Dedifferentiated amniotic fluid mesenchymal stem cell (primary cell): ENCODE measurements at regions not wholly inside any gene's neighbourhood (a gene's known extent, or its start where the extent isn't known, plus 50 kb on each side); places are given as distances from the start of the nearest gene placed in this dataset.

Experiments used
- DNase-seq: peaks from one replicate; pipeline ENCODE4 v3.0.0-alpha.2; 2016; ENCODE audit errors: extremely low spot score

GRCh38 chr3:193754719-193755118 lies 161.7 kb downstream of the OPA1 start:
- DNase-seq = no peak

GRCh38 chr3:193756536-193756935 lies 163.5 kb downstream of the OPA1 start:
- no peak for DNase-seq

GRCh38 chr3:193757457-193757856 lies 164.4 kb downstream of the OPA1 start:
- no peak for DNase-seq

- DNase-seq = no peak
Measured at GRCh38 chr3:193761969-193762368, 169.0 kb downstream of the OPA1 start.

- DNase-seq = no peak
Measured at GRCh38 chr3:193762657-193763056, 169.6 kb downstream of the OPA1 start.

GRCh38 chr3:193764959-193765358 lies 172.0 kb downstream of the OPA1 start:
- no peak for DNase-seq

GRCh38 chr3:193767353-193768069 lies 174.5 kb downstream of the OPA1 start:
- no peak for DNase-seq

- no peak for DNase-seq
Measured at GRCh38 chr3:193768070-193768394, 175.0 kb downstream of the OPA1 start.

- no peak for DNase-seq
Measured at GRCh38 chr3:193769437-193769836, 176.4 kb downstream of the OPA1 start.

GRCh38 chr3:193771011-193771652 lies 178.1 kb downstream of the OPA1 start:
- DNase-seq = no peak

- DNase-seq = no peak
Measured at GRCh38 chr3:193771653-193772421, 178.8 kb downstream of the OPA1 start.

GRCh38 chr3:193772422-193772763 lies 179.4 kb downstream of the OPA1 start:
- no peak for DNase-seq

- no peak for DNase-seq
Measured at GRCh38 chr3:193773266-193774220, 180.5 kb downstream of the OPA1 start.

GRCh38 chr3:193774272-193774915 lies 181.4 kb downstream of the OPA1 start:
- no peak for DNase-seq

GRCh38 chr3:193774916-193775285 lies 181.9 kb downstream of the OPA1 start:
- no peak for DNase-seq

- DNase-seq = no peak
Measured at GRCh38 chr3:193775421-193776077, 182.5 kb downstream of the OPA1 start.

GRCh38 chr3:193776626-193777358 lies 183.8 kb downstream of the OPA1 start:
- DNase-seq = no peak

GRCh38 chr3:193777524-193777923 lies 184.5 kb downstream of the OPA1 start:
- DNase-seq = no peak

GRCh38 chr3:193778676-193779075 lies 185.7 kb downstream of the OPA1 start:
- no peak for DNase-seq

GRCh38 chr3:193779933-193780332 lies 186.9 kb downstream of the OPA1 start:
- DNase-seq = no peak
